CD4-positive, CD25-positive, alpha-beta regulatory T cell (primary cell): ENCODE measurements at regions not wholly inside any gene's neighbourhood (a gene's known extent, or its start where the extent isn't known, plus 50 kb on each side); places are given as distances from the start of the nearest gene placed in this dataset.
"Not testable (repeated sequence)": the region's sequence is repeated elsewhere in the genome, so short reads cannot be mapped to it uniquely, and the experiment has no call there.

Experiments
- ATAC-seq, 2 donors: fragments of 150-1000 bp; cut with Tn5 transposase; one replicate each; pipeline ENCODE4 v1.10.0; 2021; ENCODE audit warnings: low read depth in 2 of 2, moderate number of reproducible peaks in 2 of 2, moderate library complexity in 1 of 2
- DNase-seq, 3 donors: peaks; one replicate each; pipeline versions ENCODE4 v3.0.0 to v3.0.0-alpha.2; 2012 to 2022; ENCODE audit warnings: mixed read lengths in 1 of 3
- H3K27ac ChIP-seq: one replicate; pipeline ENCODE4 v1.7.0; 2013; ENCODE audit warnings: mild to moderate bottlenecking, low read length; ENCODE audit not compliant: insufficient read depth, poor library complexity, severe bottlenecking
- H3K27me3 ChIP-seq: one replicate; pipeline ENCODE4 v1.7.0; 2013; ENCODE audit warnings: low read length; ENCODE audit not compliant: control insufficient read depth, insufficient read depth
- H3K36me3 ChIP-seq: one replicate; pipeline ENCODE4 v1.7.0; 2013; ENCODE audit warnings: mild to moderate bottlenecking, low read length, moderate library complexity; ENCODE audit not compliant: control insufficient read depth, insufficient read depth
- H3K4me1 ChIP-seq: 2 replicates; pipeline ENCODE4 v1.7.0; 2013; ENCODE audit warnings: mild to moderate bottlenecking, low read length; ENCODE audit not compliant: insufficient read depth, control insufficient read depth, poor library complexity, severe bottlenecking
- H3K4me3 ChIP-seq: one replicate; pipeline ENCODE4 v1.7.0; 2013; ENCODE audit warnings: low read depth, mild to moderate bottlenecking, low read length, moderate library complexity
- H3K9me3 ChIP-seq, 2 experiments: 1 replicate in 1 of 2; 2 replicates in 1 of 2; pipeline ENCODE4 v1.7.0; 2013; ENCODE audit warnings: low read length in 2 of 2, mild to moderate bottlenecking in 1 of 2, moderate library complexity in 1 of 2; ENCODE audit not compliant: control insufficient read depth in 2 of 2
- H3K27ac Mint-ChIP-seq, 3 donors: one replicate each; pipeline ENCODE4 v1.8.0; 2020 to 2022; ENCODE audit warnings: mild to moderate bottlenecking in 3 of 3, mixed read lengths in 3 of 3, moderate library complexity in 2 of 3
- H3K27me3 Mint-ChIP-seq: one replicate; pipeline ENCODE4 v1.8.0; 2022; ENCODE audit warnings: mild to moderate bottlenecking, mixed read lengths
- H3K36me3 Mint-ChIP-seq: one replicate; pipeline ENCODE4 v1.8.0; 2020; ENCODE audit warnings: mixed read lengths
- H3K4me1 Mint-ChIP-seq, 4 donors: one replicate each; pipeline ENCODE4 v1.8.0; 2020 to 2022; ENCODE audit warnings: mixed read lengths in 4 of 4, mild to moderate bottlenecking in 1 of 4
- H3K4me3 Mint-ChIP-seq, 4 donors: one replicate each; pipeline ENCODE4 v1.8.0; 2020 to 2022; ENCODE audit warnings: mild to moderate bottlenecking in 4 of 4, mixed read lengths in 4 of 4, moderate library complexity in 3 of 4
- H3K9me3 Mint-ChIP-seq, 7 donors: one replicate each; pipeline ENCODE4 v1.8.0; 2020 to 2022; ENCODE audit warnings: mixed read lengths in 7 of 7, mild to moderate bottlenecking in 3 of 7, moderate library complexity in 2 of 7

DNA sequence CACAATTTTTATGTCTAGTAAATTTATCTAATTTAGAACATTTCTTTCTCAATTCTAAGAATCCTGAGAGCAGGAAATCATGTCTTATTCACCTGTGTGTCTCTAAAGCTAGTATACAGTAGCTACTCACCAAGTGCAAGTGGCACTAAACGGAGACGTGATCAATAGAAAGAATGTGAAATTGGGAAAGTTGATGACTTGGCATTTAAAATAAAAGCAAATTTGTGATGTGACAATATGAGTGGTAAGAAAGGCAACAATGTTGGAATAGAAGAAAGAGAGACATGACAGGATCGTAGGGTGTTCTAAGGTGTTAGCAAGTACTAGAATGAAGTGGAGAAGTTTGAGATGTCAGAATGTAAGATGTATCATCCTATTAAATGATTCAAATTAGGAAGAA, 725.9 kb downstream of the BCKDHB start:
- Mint-ChIP-seq H3K36me3 (no peaks in the 10 kb centered on the region), H3K27me3 (no peaks in the 10 kb centered on the region), H3K9me3 (peaks cover 0 to 18% (median 3%) of the 10 kb centered on the region in 7 donors), H3K4me1 (no peaks in the 10 kb centered on the region), H3K27ac (no peak overlapping the region), H3K4me3 (no peak overlapping the region)
- no peak overlapping the region for H3K27ac ChIP-seq
- H3K27me3 ChIP-seq: no peaks in the 10 kb centered on the region
- no peaks in the 10 kb centered on the region for H3K36me3 ChIP-seq
- no peaks in the 10 kb centered on the region for H3K4me1 ChIP-seq
- H3K9me3 ChIP-seq: no peaks in the 10 kb centered on the region
- H3K4me3 ChIP-seq: no peak overlapping the region
- DNase-seq (no peak), ATAC-seq (no peak)

DNA sequence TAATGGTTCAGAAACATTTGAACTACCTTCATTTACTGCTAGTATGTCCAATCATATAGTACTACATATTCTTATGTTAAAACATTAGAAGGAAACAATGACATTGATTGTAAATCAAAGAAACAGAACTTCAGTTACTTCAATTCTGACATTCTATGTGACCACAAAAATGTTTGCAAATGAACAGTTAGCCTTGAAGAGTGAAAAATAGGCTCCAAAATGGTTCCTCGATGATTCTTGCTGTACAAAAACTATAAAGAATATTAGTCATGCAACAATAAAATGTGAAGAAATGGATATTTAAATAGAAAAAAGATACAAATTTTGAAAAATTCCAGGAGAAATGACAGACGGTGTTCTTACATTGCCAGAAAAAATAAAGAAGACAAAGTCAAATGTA, 686.9 kb downstream of the BCKDHB start:
- H3K27me3 ChIP-seq: no peaks in the 10 kb centered on the region
- H3K27ac ChIP-seq: no peak overlapping the region
- no peak for ATAC-seq
- Mint-ChIP-seq H3K27me3 (no peaks in the 10 kb centered on the region), H3K27ac (no peak overlapping the region), H3K36me3 (no peaks in the 10 kb centered on the region), H3K4me3 (no peak overlapping the region), H3K9me3 (peaks cover 0 to 7% (median 0%) of the 10 kb centered on the region in 7 donors), H3K4me1 (no peaks in the 10 kb centered on the region)
- no peak overlapping the region for H3K4me3 ChIP-seq
- H3K36me3 ChIP-seq: no peaks in the 10 kb centered on the region
- no peaks in the 10 kb centered on the region for H3K9me3 ChIP-seq
- no peaks in the 10 kb centered on the region for H3K4me1 ChIP-seq
- no peak for DNase-seq

DNA sequence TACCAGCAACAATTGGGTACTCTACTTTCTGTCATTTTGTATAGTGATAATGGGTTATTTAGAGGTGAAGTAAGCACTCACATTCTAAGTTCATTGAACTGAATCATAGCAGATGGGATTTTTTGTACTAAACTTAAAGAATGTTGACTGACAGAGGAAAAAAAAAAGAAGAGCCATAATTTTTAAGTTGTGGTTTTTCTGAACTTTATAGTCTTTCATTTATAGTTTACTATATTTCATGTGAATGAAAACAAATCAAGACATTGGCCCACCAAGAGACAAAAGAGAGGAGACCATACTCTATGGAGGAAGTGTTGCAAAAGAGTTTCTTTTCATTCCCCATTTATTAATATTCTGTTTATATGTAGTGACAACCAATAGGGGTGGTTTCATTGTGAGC, 685.7 kb downstream of the BCKDHB start:
- no peaks in the 10 kb centered on the region for H3K27me3 Mint-ChIP-seq
- no peak overlapping the region for H3K4me3 Mint-ChIP-seq
- H3K4me1 Mint-ChIP-seq: no peaks in the 10 kb centered on the region
- no peak for DNase-seq
- Histone ChIP-seq H3K27me3 (no peaks in the 10 kb centered on the region), H3K9me3 (no peaks in the 10 kb centered on the region), H3K4me3 (no peak overlapping the region), H3K36me3 (no peaks in the 10 kb centered on the region), H3K27ac (no peak overlapping the region), H3K4me1 (no peaks in the 10 kb centered on the region)
- no peak overlapping the region for H3K27ac Mint-ChIP-seq
- no peaks in the 10 kb centered on the region for H3K36me3 Mint-ChIP-seq
- ATAC-seq: no peak
- H3K9me3 Mint-ChIP-seq: peaks cover 0 to 7% (median 0%) of the 10 kb centered on the region in 7 donors

DNA sequence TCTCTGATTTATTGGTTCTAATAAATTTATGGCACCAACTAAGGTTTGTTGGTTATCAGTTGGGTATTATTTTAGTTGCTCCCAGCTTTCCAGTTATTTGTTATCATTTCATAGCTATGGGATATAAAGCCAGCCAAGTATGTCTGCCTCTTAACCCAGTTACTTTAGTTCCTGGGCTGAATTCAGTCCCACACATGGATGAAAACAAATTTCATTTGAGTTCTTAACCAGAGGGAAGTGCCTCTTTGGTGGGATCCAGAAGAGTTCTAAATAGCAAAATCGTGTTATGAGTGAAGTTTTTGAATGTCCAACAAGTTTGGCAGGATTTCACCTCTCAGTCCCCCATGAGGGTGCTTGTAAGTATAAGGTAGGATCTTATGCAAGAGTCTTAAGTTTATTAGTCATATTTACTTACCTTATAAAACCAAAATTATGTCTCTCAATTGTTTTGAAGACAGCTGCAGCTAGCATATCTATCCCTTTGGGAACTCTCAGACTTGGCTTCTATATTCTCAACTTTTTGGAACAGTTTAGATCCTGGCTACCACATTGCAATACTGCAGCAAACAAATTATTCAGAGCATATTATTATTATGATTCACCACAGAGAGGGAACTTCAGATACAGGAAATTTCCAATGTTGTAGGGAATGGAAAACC, 683.6 kb downstream of the BCKDHB start:
- Histone ChIP-seq H3K4me1 (no peaks in the 10 kb centered on the region), H3K27ac (no peak overlapping the region), H3K9me3 (no peaks in the 10 kb centered on the region), H3K36me3 (no peaks in the 10 kb centered on the region), H3K4me3 (no peak overlapping the region), H3K27me3 (no peaks in the 10 kb centered on the region)
- peak overlapping the region in 1 of 4 donors; percentile 55 for H3K4me3 Mint-ChIP-seq
- H3K4me1 Mint-ChIP-seq: no peaks in the 10 kb centered on the region
- no peaks in the 10 kb centered on the region for H3K36me3 Mint-ChIP-seq
- no peaks in the 10 kb centered on the region for H3K27me3 Mint-ChIP-seq
- H3K9me3 Mint-ChIP-seq: peaks cover 0 to 7% (median 4%) of the 10 kb centered on the region in 7 donors
- no peak overlapping the region for H3K27ac Mint-ChIP-seq
- DNase-seq (no peak), ATAC-seq (no peak)

DNA sequence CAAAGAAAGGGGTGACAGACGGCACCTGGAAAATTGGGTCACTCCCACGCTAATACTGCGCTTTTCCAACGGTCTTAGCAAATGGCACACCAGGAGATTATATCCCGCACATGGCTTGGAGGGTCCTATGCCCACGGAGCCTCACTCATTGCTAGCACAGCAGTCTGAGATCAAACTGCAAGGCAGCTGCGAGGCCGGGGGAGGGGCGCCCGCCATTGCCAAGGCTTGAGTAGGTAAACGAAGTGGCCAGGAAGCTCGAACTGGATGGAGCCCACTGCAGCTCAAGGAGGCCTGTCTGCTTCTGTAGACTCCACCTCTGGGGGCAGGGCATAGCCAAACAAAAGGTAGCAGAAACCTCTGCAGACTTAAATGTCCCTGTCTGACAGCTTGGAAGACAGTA, 676.8 kb downstream of the BCKDHB start:
- not testable (repeated sequence) for DNase-seq, ATAC-seq, H3K4me1 ChIP-seq, H3K36me3 ChIP-seq, H3K9me3 ChIP-seq, H3K4me1 Mint-ChIP-seq, H3K4me3 Mint-ChIP-seq, H3K4me3 ChIP-seq, H3K27ac Mint-ChIP-seq, H3K27me3 Mint-ChIP-seq, H3K27ac ChIP-seq, H3K27me3 ChIP-seq, H3K36me3 Mint-ChIP-seq
- peaks cover 0 to 12% (median 4%) of the 10 kb centered on the region in 7 donors for H3K9me3 Mint-ChIP-seq

DNA sequence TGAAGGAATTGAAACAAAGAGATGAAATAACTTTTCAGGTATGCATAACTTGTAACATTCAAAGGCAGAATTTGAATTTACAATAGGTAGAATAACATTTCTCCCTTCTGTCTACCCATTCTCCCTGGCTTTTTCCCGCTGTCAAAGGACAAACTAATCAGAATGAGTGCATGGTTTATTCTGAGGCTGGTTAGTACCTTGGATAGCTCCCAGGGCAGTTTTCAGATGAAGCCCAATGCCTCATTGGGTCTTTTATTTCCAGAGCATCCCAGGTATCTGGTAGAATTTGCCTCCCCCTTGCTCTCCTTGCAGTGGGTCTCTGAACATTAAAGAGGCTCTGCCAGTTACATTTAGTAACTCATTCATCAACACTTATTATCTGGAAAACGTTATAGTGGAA, 665.5 kb downstream of the BCKDHB start:
- no peak overlapping the region for H3K27ac ChIP-seq
- no peak overlapping the region for H3K4me3 ChIP-seq
- no peak overlapping the region for H3K4me3 Mint-ChIP-seq
- no peaks in the 10 kb centered on the region for H3K4me1 ChIP-seq
- no peaks in the 10 kb centered on the region for H3K27me3 Mint-ChIP-seq
- ATAC-seq: no peak
- no peaks in the 10 kb centered on the region for H3K36me3 ChIP-seq
- no peaks in the 10 kb centered on the region for H3K36me3 Mint-ChIP-seq
- no peaks in the 10 kb centered on the region for H3K9me3 ChIP-seq
- no peaks in the 10 kb centered on the region for H3K4me1 Mint-ChIP-seq
- H3K27ac Mint-ChIP-seq: no peak overlapping the region
- no peak for DNase-seq
- H3K27me3 ChIP-seq: no peaks in the 10 kb centered on the region
- peaks cover 0 to 5% (median 0%) of the 10 kb centered on the region in 7 donors for H3K9me3 Mint-ChIP-seq

DNA sequence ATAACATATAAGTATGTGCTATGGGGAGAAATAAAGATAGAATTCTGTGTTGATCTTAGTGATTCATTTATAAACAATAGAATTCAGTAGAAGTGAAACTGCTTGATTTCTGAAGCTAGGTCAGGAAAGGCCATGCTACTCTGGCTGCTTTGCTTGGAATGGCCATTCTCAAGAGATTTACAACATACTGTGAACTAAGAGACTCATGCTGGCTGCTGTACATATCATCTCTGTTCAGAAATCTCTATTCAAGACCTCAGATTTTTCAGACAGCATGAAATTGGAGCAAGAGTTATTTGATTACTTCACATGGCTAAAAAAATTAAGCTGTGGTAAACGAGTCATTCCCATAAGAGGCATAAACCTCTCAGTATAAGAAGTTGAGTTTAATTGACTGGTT, 662.6 kb downstream of the BCKDHB start:
- Mint-ChIP-seq H3K9me3 (peaks cover 0 to 5% (median 2%) of the 10 kb centered on the region in 7 donors), H3K27me3 (no peaks in the 10 kb centered on the region), H3K4me3 (no peak overlapping the region), H3K4me1 (no peaks in the 10 kb centered on the region), H3K36me3 (no peaks in the 10 kb centered on the region), H3K27ac (no peak overlapping the region)
- H3K36me3 ChIP-seq: no peaks in the 10 kb centered on the region
- H3K4me1 ChIP-seq: no peaks in the 10 kb centered on the region
- no peaks in the 10 kb centered on the region for H3K27me3 ChIP-seq
- H3K4me3 ChIP-seq: no peak overlapping the region
- DNase-seq (no peak), ATAC-seq (no peak)
- H3K9me3 ChIP-seq: no peaks in the 10 kb centered on the region
- no peak overlapping the region for H3K27ac ChIP-seq

DNA sequence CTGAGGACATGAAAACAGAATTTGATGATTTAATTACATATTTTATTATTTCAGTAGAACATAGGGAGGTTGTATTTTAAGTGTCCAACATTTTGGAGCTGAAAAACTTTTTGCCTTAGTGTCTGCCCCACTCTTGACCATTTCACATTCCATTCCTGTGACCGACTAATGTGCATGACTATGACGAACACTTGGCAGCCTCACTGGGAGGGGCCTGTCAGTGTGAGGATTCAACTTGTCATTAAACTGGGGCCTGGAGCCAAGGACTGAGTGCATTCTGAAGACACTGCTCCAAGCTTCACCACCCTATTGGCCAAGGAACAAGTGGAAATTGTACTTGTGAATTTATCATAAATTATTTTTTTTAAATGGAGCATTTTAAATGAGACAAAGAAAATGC, 661.3 kb downstream of the BCKDHB start:
- Mint-ChIP-seq H3K27me3 (no peaks in the 10 kb centered on the region), H3K4me1 (no peaks in the 10 kb centered on the region), H3K36me3 (no peaks in the 10 kb centered on the region), H3K4me3 (no peak overlapping the region), H3K27ac (no peak overlapping the region), H3K9me3 (peaks cover 0 to 5% (median 2%) of the 10 kb centered on the region in 7 donors)
- DNase-seq (no peak), ATAC-seq (no peak)
- H3K4me1 ChIP-seq: no peaks in the 10 kb centered on the region
- no peak overlapping the region for H3K27ac ChIP-seq
- no peak overlapping the region for H3K4me3 ChIP-seq
- no peaks in the 10 kb centered on the region for H3K9me3 ChIP-seq
- no peaks in the 10 kb centered on the region for H3K27me3 ChIP-seq
- no peaks in the 10 kb centered on the region for H3K36me3 ChIP-seq
